Fibroblast of gingiva (primary cell): ENCODE measurements at regions not wholly inside any gene's neighbourhood (a gene's known extent, or its start where the extent isn't known, plus 50 kb on each side); places are given as distances from the start of the nearest gene placed in this dataset.
A peak's percentile ranks its signal among the peaks of the same experiment; 100 is the strongest.
"Not testable (repeated sequence)": the region's sequence is repeated elsewhere in the genome, so short reads cannot be mapped to it uniquely, and the experiment has no call there.

Source experiments
- DNase-seq: peaks from one replicate; pipeline ENCODE4 v3.0.0-alpha.2; 2011; ENCODE audit warnings: low read depth

- DNase-seq = no peak
Observed at GRCh38 chr1:58251430-58252073, 295.0 kb downstream of the OMA1 start.

GRCh38 chr1:58250587-58250948, 296.0 kb downstream of the OMA1 start:
- DNase-seq = peak; percentile 3

- peak; percentile 3 for DNase-seq
Observed at GRCh38 chr1:58249737-58250586, 296.6 kb downstream of the OMA1 start.

GRCh38 chr1:58249388-58249736, 297.2 kb downstream of the OMA1 start:
- no peak for DNase-seq

- no peak for DNase-seq
Observed at GRCh38 chr1:58248791-58249190, 297.7 kb downstream of the OMA1 start.

GRCh38 chr1:58248072-58248471, 298.5 kb downstream of the OMA1 start:
- DNase-seq = no peak

GRCh38 chr1:58246549-58246948, 300.0 kb downstream of the OMA1 start:
- DNase-seq = no peak

- DNase-seq = no peak
Observed at GRCh38 chr1:58244872-58245271, 301.7 kb downstream of the OMA1 start.

GRCh38 chr1:58238846-58239245, 307.7 kb downstream of the OMA1 start:
- no peak for DNase-seq

GRCh38 chr1:58233729-58234128, 312.8 kb downstream of the OMA1 start:
- DNase-seq = no peak

- DNase-seq = no peak
Observed at GRCh38 chr1:58231204-58231603, 315.3 kb downstream of the OMA1 start.

- DNase-seq = no peak
Observed at GRCh38 chr1:58227604-58228003, 318.9 kb downstream of the OMA1 start.

- no peak for DNase-seq
Observed at GRCh38 chr1:58223522-58223921, 323.0 kb downstream of the OMA1 start.

GRCh38 chr1:58220836-58221472, 325.6 kb downstream of the OMA1 start:
- DNase-seq = no peak

- not testable (repeated sequence) for DNase-seq
Observed at GRCh38 chr1:58216169-58216568, 330.4 kb downstream of the OMA1 start.

GRCh38 chr1:58214674-58215073, 331.9 kb downstream of the OMA1 start:
- no peak for DNase-seq

GRCh38 chr1:58211869-58212268, 334.7 kb downstream of the OMA1 start:
- no peak for DNase-seq

GRCh38 chr1:58209575-58209974, 337.0 kb downstream of the OMA1 start:
- no peak for DNase-seq

- no peak for DNase-seq
Observed at GRCh38 chr1:58206749-58207148, 339.8 kb downstream of the OMA1 start.

- DNase-seq = no peak
Observed at GRCh38 chr1:58204284-58204683, 342.2 kb downstream of the OMA1 start.

GRCh38 chr1:58201492-58202106, 344.9 kb downstream of the OMA1 start:
- DNase-seq = no peak

GRCh38 chr1:58200437-58200836, 346.1 kb downstream of the OMA1 start:
- DNase-seq = no peak

GRCh38 chr1:58197811-58198210, 348.7 kb downstream of the OMA1 start:
- DNase-seq = no peak
